PC-3 (cell line): ENCODE measurements at regions not wholly inside any gene's neighbourhood (a gene's known extent, or its start where the extent isn't known, plus 50 kb on each side); places are given as distances from the start of the nearest gene placed in this dataset.

Experiments
- CTCF ChIP-seq: fragments of 300-600 bp; sonication (generic); conservative IDR thresholded peaks from 2 replicates; pipeline ENCODE4 v1.5.1; 2017; ENCODE audit warnings: antibody characterized with exemption, low read depth, mild to moderate bottlenecking, low read length
- EZH2 ChIP-seq: fragments of 300-600 bp; sonication (generic); IDR thresholded peaks from one replicate; pipeline ENCODE4 v1.6.1; 2017; ENCODE audit warnings: antibody characterized with exemption, mild to moderate bottlenecking, low read length; ENCODE audit not compliant: unreplicated experiment

- TF ChIP-seq CTCF: no peak
- TF ChIP-seq EZH2: no peak
Observed at GRCh38 chr20:34189572-34190163, 51.6 kb upstream of the ASIP start.
